RPMI8226 (cell line): ENCODE measurements at regions not wholly inside any gene's neighbourhood (a gene's known extent, or its start where the extent isn't known, plus 50 kb on each side); places are given as distances from the start of the nearest gene placed in this dataset.
"Not testable (repeated sequence)": the region's sequence is repeated elsewhere in the genome, so short reads cannot be mapped to it uniquely, and the experiment has no call there.

Experiments
- DNase-seq: peaks from one replicate; pipeline ENCODE4 v3.0.0-alpha.2; 2015

DNA sequence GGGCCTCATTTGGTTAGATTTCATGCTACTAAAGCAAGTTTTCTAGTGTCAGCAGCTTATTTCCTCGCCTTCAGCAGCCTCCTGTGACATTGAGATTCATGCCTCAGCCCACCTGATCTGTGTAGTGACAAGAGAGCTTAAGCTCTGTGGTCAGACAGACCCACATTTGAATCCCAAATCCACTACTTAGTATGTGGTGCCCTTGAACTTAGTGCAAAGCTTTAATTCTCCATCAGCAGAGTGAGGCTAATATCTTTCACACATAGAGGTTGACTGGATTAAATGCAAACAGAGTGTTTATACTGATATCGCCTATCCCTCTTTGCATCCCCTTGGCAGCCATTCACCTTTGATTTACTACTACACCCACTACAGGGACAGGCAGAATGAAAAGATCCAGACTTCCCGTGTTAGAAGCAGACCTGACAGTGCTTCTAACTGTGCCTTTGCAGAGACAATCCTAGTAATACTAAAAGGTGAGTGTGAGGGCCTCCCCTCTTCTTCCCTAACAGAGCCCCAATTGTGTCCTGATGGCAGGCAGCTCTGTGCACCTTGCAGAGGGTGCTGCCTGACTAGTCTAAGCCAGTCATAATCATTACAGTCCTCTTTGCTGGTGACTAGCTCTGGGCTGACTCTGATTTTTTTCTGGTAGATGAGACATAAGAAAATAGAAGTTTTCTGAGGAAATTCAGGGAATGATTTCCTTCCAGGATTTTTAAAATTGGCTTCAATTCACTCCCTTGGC is 264.0 kb downstream of the CTH start:
- no peak for DNase-seq

DNA sequence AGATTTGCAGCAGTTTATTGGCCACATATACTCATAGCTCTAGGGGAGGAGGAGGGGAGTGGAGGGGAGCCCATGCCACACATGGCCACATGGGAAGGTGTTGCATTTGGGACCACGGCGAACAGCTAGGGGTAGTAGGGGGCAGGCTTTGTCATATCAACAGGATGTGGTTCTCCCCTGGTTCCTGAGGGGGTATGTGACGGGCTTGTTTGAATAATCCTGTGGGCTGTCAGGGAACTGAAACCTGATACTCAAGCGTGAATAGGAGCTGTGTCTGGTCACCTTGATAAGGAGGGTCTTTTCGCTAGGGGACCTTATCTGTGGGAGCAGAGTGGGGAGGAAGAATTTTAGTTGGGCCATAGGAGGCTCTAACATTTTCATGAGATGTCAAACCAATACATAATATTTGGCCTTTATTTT is 264.7 kb downstream of the CTH start:
- no peak for DNase-seq

DNA sequence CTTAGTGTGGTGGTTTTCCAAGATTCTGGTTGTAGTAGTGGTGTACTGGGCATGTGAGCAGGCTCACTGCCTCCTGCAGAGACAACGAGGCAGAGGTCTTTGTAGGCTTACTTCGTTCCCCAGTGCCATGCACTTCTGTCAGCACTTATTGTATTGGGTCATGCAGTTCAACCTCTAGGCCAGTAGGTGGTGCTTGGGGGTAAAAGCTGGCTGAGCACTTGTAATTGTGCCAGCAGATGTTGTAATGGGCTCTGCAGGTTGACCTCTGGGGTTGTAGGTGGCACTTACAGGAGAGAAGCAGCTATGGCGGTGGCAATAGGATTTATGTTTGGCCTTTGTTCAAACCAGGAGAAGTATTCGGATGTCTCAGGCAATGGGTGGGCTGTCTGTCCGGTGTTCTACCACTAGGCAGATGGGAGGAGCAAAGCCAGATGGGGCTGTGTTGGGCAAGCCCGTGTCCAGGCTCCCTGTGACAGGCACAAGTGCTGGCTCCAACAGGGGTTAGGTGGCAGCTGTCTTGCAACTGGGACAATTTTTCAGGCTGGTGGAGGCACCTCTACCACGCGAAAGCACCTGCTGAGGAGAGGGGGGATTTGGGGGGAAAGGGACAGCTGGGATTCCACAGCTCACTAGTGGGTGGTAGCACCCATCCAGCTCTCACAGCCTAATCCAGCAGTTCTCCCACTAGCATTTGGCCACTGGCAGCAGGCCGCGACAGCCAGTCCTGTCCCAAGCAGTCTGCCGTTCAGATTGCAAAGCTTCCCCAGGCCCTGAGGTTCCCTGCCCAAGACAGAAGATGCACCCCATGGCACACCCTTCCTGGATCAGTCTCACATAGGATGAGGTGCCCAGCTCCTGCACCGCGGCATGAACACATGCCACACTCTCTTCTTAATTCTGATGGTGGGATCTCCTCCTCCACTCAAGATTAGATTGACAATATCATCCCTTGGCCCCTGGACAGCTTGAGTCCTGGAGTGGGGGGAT is 274.5 kb downstream of the CTH start:
- peak; percentile 51 for DNase-seq

DNA sequence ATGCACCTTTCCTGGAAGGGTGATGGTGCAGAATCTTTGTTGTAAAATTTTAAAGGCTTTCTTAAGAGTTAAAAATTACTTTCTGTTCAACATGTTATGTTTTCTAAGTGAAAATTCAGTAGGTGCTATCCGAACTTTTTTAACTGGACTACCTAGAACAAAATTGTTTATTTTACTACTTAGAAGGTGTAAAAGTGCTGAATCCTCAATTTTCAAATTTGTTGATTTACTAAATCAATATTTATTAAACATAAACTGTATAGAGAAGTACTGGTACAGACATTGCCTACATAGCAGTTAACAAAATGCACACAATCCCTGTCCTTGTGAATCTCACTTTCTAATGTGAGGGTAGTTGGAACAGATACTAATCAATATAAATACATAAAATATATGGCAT is 277.5 kb downstream of the CTH start:
- DNase-seq = no peak

DNA sequence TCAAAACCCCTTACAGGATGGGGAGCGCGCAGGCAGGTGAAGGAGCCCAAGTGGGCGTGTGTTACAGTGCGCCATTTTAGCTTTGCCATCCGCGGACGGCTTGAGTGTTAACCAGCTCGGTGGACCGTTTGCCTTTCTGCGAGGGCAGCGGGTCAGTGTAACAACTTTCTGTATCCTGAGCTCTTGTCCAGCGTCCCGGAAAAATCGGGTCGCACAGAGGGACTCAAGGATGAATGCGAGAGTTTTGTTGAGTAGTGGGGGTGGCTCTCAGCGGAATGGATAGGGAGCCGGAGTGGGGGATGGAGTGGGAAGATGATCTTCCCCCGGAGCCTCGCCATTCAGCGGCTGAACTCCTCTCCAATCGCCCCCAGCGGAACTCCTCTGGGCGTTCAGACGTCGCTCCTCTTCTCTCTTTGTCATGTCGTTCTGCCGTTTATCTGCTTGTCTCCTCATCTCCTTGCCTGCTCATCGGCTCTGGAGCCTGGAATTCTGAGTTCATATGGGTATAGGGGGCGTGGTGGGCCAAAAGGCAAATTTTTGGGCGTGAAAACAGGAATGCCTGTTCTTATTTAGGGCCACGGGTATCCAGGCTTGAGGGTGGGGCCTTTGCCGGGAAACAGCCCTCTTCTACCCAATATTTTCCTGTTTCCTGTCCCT is 295.4 kb downstream of the CTH start:
- DNase-seq = no peak

DNA sequence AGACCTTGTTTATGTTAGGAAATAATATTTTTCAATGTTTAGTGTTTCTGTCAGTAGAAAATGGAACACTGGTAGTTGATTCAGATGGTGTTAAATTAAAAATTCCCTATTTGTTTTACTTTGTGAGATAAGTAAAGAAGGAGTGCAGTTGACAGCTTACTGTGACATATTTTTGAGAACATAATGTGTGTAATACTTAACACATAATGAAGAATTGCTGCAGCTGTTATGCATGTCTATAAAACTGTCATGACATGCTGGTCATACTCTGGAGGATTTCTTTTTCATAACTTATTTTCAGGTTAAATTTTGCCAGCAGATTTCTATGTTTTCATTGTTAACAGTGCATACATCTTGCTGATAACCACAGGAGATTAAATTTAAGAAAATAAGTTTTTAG is 296.1 kb downstream of the CTH start:
- DNase-seq = no peak

DNA sequence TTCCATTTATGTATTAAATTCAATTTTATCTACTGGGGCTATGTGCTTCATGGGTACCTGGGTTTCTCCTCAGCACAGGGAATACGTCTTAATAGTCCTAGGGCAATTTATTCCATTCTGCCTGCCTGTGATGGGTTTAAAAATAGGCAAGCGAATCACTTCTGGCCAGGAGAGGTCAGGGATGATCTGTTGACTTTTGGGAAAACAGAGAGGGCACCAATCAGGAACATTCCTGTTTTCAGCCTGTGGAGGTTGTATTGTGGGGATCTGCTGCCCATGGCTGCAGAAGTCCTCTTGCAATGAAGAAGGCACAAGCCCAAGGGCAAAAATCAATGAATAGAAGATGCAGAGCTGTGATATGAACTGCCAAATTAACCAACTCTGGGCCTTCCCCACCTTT is 303.1 kb downstream of the CTH start:
- no peak for DNase-seq

DNA sequence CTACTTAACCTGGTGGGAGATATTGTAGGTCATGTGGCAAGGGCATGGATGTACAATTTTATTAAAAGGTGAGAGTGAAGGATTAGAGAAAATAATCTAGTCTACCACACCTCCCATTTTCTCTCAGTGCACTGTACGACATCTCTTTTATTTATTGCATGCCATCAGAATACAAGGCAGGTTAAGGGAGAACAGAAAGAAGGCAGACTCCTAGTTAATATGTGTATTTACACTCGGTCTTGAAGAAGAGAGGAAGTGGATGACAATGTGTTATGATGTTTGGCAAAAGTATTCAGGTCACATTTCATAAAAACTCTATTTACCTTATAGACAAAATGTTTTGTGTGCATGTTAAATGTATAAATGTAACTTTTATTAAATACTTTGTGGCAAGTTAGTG is 306.1 kb downstream of the CTH start:
- DNase-seq = no peak

DNA sequence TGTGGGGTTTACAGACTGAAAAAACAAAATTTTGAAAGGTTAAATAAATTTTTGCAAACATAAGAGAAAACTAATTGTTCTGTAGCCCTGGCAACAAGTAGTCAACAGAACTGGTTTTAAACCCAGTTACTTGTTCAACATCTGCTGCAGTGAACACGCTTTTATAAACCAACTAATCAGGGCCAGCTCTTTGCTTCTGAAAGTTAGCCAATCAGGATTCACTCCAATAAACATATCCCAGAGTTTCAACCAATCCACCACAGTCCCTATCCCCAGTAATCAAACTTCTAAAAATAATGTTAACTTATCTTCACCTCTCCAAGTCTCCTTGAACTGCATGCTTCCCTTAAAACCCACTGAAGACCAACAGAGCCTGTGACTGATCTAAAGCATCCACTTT is 306.6 kb downstream of the CTH start:
- DNase-seq = no peak

DNA sequence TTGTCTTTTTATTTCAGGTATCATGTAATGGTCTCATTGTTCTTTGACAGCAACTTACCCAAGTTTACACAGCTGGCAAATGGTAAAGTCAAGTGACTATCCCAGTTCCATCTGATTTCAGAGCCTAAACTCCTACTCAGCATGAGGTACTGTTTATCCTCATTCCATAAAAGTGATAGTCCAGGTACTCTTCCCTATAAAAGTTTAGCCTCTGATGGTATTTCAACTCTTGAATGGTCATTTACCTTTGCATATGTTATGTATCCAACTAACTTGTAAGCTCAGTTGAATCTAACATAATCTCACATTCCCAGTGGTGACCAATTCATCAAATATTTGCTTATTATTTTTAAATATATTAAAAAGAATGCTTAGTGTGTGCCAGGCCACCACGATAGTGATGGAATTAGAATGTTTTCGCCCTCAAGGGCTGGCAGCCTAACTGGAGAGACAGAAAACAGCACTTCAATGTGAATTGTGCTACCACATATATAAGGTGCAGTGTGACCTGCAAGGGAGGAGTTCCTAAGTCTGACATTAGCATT is 307.1 kb downstream of the CTH start:
- no peak for DNase-seq

DNA sequence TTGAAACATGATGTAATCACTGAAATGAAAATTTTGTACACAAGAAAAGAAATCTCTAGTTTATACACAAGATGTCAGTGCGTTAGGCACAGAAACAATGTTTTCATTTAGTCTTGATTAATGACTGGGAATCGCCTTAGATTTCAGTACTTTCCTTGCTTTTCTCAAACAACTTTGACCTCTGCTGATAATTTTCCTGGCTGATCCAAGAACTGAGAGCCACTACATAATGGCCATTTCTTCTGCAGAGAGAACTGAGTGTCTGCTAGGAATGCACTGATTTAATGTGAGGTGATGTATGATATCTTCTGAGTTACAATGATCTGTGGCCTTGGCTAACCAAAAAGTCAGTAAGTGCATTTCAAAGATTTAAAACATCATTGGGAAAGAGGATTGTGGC is 308.1 kb downstream of the CTH start:
- no peak for DNase-seq

DNA sequence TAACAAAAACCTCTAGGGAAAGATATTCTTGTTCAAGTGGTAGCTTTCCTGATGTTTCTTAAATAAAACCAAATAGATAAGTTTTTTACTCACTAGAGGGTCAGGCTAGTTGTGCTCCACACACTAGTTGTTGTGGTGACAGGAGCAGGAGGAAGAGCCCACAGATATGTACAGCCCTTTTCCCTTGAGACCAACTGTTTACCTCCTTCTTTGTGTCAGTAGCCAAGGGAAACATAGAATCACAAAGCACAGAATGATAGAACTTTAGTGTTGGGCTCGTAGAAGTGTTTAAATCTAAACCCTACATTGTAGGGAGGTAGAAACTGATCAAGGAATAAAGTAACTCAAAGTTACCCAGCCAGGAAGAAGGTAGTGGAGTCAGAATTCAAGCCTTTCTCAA is 309.0 kb downstream of the CTH start:
- no peak for DNase-seq

DNA sequence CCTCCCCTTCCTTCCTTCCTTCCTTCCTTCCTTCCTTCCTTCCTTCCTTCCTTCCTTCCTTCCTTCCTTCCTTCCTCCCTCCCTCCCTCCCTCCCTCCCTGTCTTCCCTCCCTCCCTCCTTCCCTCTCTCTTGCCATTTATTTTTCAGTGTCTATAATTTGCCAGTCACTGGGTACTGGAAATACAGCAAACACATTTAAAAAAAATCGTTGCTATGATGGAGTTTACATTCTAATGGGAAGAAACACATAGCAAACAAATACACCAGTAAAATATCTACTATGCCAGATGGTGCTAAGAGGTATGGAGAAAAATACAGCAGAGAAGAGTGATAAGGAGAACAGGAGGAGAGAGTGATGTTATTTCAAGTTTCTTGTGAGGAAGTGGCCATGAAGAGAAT is 309.5 kb downstream of the CTH start:
- no peak for DNase-seq

DNA sequence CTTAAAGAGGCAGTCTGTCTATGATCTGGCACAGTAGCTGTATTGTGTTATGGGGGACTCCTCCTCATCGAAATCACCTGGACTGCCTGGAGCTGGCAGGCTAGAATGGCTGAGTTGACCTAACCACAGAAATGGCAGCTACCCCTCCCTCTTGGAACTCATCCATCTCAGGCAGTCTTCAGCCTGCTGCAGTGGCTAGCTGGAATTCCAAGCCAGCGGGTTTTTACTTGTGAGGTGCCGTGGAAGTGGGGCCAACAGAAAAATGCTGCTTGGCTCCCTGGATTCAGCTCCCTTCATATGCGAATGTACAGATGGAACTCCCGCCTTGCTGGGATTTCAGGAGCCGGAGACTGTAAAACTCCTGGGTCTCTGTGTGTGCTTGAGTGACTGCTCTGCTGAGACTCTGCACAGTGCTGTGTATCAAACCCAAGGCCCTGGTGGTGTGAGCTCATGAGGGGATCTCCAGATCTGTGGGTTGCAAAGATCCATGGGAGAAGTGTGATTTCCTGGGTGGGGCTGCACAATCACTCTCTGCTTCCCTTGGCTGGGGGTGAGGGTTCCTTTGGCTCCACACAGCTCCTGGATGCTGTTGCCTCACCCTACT is 316.9 kb downstream of the CTH start:
- DNase-seq = no peak

DNA sequence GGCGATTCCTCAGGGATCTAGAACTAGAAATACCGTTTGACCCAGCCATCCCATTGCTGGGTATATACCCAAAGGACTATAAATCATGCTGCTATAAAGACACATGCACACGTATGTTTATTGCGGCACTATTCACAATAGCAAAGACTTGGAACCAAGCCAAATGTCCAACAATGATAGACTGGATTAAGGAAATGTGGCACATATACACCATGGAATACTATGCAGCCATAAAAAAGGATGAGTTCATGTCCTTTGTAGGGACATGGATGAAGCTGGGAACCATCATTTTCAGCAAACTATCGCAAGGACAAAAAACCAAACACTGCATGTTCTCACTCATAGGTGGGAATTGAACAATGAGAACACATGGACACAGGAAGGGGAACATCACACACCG is 311.1 kb downstream of the PTGER3 start:
- DNase-seq = not testable (repeated sequence)

DNA sequence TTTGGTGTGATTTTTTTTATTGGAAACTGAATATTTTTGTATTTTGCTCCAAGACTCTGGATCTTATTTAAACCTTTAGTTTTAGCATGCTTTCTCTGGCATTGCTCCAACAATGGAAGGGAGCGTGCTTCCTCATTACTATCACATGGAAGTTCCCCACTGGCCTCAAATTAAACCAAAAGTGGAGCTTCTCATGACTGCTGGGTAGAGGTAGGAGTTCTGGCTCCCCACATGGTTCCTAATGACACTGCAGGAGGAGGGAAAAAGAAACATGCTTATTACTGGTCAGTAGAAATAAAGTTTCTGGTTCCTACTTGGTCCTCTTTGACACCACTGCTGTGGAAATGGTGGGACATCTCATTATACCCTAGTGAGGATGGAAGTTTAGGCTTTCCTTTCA is 310.5 kb downstream of the PTGER3 start:
- DNase-seq = no peak

DNA sequence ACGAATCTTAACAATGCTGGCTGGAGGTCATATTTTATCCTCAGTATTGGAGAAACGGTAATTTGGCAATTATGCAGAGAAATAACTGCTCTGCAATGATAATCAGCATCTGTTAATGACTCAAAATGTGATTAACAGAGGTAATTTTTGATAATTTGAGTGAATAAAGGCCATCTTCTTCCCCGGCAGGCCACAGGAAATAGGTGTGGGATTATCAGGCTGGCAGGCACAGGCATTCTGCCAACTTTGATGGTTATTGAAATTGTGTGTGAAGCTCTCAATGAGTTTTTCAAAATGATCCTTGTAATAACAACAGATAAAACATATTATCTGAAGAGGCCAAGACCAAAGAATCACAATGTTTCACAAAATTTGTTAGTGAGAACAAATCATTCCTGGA is 309.0 kb downstream of the PTGER3 start:
- DNase-seq = no peak

DNA sequence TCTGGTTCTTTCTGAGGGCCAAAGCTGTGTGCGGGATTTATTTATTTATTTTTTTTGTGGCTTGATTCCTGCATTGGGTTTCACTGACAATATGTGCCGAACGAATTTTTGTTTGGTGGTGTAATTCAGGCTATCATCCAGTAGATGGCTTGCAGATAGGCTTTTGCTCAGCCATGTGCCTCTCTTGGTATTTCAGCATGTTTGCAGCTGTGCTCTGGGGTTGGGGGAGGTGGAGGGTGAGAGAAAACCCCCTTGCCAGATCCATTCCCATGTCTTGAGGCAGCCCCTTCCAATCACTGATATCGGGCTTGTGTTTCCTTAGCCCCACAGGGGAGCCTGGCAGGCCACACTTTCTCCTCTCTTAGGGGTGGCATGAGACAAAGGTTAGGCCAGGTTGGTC is 302.4 kb downstream of the PTGER3 start:
- DNase-seq = peak; percentile 3

DNA sequence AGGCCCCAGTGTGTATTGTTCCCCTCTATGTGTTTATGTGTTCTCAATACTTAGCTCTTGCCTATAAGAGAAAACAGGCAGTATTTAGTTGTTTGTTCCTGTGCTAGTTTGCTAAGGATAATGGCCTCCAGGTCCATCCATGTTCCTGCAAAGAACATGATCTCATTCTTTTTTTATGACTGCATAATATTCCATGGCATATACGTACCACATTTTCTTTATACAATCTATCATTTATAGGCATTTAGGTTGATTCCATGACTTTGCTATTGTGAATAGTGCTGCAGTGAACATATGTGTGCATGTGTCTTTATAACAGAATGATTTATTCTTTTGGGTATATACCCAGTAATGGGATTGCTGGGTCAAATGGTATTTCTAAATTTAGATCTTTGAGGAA is 301.6 kb downstream of the PTGER3 start:
- not testable (repeated sequence) for DNase-seq

DNA sequence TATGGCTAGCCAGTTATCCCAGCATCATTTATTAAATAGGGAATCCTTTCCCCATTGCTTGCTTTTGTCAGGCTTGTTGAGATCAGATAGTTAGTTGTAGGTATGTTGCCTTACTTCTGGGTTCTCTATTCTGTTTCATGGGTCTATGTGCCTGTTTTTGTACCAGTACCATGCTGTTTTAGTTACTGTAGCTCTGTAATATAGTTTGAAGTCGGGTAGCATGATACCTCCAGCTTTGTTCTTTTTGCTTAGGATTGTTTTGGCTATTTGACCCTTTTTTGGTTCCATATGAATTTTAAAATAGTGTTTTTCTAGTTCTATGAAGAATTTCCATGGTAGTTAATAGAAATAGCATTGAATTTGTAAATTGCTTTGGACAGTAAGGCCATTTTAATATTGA is 300.5 kb downstream of the PTGER3 start:
- not testable (repeated sequence) for DNase-seq

DNA sequence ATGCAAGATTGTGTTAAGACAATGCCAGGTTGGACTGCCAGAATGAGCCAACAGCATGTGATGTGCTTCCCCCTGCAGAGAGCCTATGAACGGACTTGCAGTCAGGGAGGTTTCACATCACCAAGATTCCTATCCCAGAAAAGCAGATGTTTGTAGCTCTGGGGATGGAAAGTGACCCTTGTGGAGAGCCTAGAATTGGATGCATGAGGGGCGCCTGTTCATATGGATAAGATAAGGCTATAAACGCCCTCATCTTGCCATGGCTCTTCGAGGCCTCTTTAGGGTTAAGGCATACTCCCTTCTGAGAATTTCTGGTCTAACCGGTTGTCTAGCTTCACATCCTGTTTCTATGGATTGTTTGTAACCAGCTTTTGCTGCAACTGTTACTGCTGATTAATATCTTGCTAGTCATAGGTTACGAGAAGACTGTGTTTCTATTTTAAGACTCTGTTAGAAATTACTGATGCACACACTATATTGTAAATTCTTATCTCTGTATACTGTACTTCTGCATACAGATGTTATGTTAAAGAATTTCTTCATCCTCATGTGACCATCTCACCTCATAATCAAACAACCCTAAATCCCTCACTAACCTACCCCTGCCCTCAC is 295.8 kb downstream of the PTGER3 start:
- DNase-seq = not testable (repeated sequence)

DNA sequence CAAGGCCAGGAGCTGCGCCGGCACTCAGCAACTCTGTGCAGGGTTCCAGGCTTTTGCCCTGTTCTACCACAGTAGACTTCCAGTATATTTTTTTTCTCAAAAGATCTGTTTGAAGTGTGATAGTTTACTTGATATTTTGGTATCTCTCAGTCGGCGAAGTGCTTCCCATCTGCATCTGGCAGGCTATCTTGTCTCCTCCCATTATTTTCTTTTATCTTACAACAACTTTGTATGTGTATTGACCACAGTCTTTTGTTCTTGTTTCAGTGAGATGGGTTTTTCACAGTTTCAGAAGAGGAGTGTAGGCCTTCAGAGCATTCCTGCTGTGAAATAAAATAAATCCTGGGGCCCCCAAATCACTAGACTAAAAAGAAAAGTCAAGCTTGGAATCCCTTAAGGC is 292.9 kb downstream of the PTGER3 start:
- no peak for DNase-seq
